Astrocyte of the cerebellum (primary cell): ENCODE measurements at regions not wholly inside any gene's neighbourhood (a gene's known extent, or its start where the extent isn't known, plus 50 kb on each side); places are given as distances from the start of the nearest gene placed in this dataset.

Experiments
- DNase-seq: peaks from one replicate; pipeline ENCODE4 v3.0.0-alpha.2; 2011; ENCODE audit warnings: low read depth
- H3K4me3 ChIP-seq: 2 replicates; pipeline ENCODE4 v1.5.1; 2011; ENCODE audit warnings: mild to moderate bottlenecking, low read depth, low read length, moderate library complexity
- CTCF ChIP-seq: IDR thresholded peaks from 2 replicates; pipeline ENCODE4 v1.5.1; 2012; ENCODE audit warnings: low read length, low read depth, moderate library complexity, mild to moderate bottlenecking; ENCODE audit errors: missing control alignments
- in situ Hi-C: cut with HindIII; loops from 2 replicates; pipeline ENCODE4 v1.10.0; 2017; ENCODE audit warnings: low sequenced_read_pairs

DNA sequence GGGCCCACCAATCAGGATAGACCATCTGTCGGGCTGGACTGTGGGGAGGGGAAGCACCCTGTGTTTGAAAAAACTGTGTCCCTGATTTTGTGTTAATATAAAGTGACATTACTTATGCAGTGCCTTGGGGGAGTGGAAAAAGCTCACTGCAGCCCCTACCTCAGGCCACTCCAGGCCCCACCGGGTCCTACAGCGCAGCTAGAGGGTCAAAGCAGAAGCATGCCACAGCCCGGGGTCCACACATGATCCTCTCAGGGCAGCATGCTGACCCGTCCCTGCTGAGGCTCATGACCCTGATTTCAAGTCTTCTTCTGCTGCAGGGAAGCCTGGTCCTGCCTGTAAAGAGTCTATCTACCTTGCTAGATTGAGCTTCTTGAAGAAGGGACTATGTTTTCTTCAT lies 133.0 kb upstream of the PLCB4 start:
- in situ Hi-C loops, result no loop called here
- no peak overlapping the region for H3K4me3 ChIP-seq
- TF ChIP-seq CTCF, result no peak
- DNase-seq, result no peak

GRCh38 chr20:8938532-8938931 lies 130.4 kb upstream of the PLCB4 start:
- in situ Hi-C loops, result no loop called here
- no peak overlapping the region for H3K4me3 ChIP-seq
- no peak for TF ChIP-seq CTCF
- DNase-seq, result no peak

DNA sequence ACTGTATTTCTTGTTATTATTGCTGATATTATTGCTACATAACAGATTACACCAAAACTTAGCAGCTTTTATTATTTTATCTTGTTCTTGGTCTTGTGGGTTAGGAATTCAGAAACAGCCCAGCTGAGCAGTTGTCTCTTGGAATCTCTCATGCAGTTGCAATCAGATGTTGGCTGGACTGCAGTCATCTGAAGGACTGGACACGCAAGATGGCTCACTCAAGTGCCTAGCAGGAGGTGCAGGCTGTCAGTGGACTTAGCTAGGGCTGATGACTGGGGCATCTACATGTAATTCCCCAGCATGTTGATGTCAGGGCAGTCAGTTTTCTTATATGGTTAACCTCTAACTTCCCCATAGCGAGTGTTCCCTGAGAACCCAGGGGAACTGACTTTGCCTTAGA lies 128.6 kb upstream of the PLCB4 start:
- DNase-seq, result peak; percentile 26
- no peak for TF ChIP-seq CTCF
- in situ Hi-C loops, result no loop called here
- H3K4me3 ChIP-seq, result no peak overlapping the region

GRCh38 chr20:8943631-8944030 lies 125.3 kb upstream of the PLCB4 start:
- no peak for TF ChIP-seq CTCF
- H3K4me3 ChIP-seq, result no peak overlapping the region
- DNase-seq, result no peak
- in situ Hi-C loops, result no loop called here

- no peak for DNase-seq
- no peak overlapping the region for H3K4me3 ChIP-seq
- in situ Hi-C loops, result no loop called here
Observed at GRCh38 chr20:8946036-8946940, 122.6 kb upstream of the PLCB4 start.

GRCh38 chr20:8948442-8949020 lies 120.4 kb upstream of the PLCB4 start:
- no peak for TF ChIP-seq CTCF
- no peak for DNase-seq
- in situ Hi-C loops, result no loop called here
- no peak overlapping the region for H3K4me3 ChIP-seq

More at GRCh38 chr20:8946036-8946940, 122.6 kb upstream of the PLCB4 start:
- no peak for TF ChIP-seq CTCF
